SK-N-SH (cell line): ENCODE measurements at regions not wholly inside any gene's neighbourhood (a gene's known extent, or its start where the extent isn't known, plus 50 kb on each side); places are given as distances from the start of the nearest gene placed in this dataset.

ENCODE experiments used
- EP300 ChIP-seq, 2 experiments: IDR thresholded peaks; 2 replicates each; pipeline versions ENCODE4 v1.4.0 to v1.6.1; 2012; ENCODE audit warnings: borderline replicate concordance in 1 of 2, low read depth in 1 of 2, low read length in 1 of 2
- FOXJ3 ChIP-seq: sonication (generic); formaldehyde crosslinking; IDR thresholded peaks from 2 replicates; pipeline ENCODE4 v1.5.1; 2020; ENCODE audit warnings: mild to moderate bottlenecking, missing genetic modification reagents
- FOXM1 ChIP-seq: IDR thresholded peaks from 2 replicates; pipeline ENCODE4 v1.4.0; 2012; ENCODE audit warnings: low read depth, mild to moderate bottlenecking
- GABPA ChIP-seq: IDR thresholded peaks from 2 replicates; pipeline ENCODE4 v1.4.0; 2012; ENCODE audit warnings: low read depth, mild to moderate bottlenecking
- GATA2 ChIP-seq: sonication (generic); formaldehyde crosslinking; IDR thresholded peaks from 2 replicates; pipeline ENCODE4 v1.5.0; 2020; ENCODE audit warnings: mild to moderate bottlenecking, missing genetic modification reagents
- MAX ChIP-seq: IDR thresholded peaks from 2 replicates; pipeline ENCODE4 v1.4.0; 2012; ENCODE audit warnings: low read depth
- PBX3 ChIP-seq: IDR thresholded peaks from 2 replicates; pipeline ENCODE4; 2012
- POLR2AphosphoS5 ChIP-seq: IDR thresholded peaks from 2 replicates; pipeline ENCODE4 v1.6.1; 2012; ENCODE audit warnings: low read depth, low read length
- RAD21 ChIP-seq: IDR thresholded peaks from 2 replicates; pipeline ENCODE4 v1.6.1; 2012; ENCODE audit warnings: mild to moderate bottlenecking, low read length
- SIN3A ChIP-seq: IDR thresholded peaks from 2 replicates; pipeline ENCODE4 v1.6.1; 2012; ENCODE audit warnings: low read depth, mild to moderate bottlenecking, low read length, moderate library complexity, borderline replicate concordance
- TF ChIP-seq, protein P1 (sequence below): fragments of 200-600 bp; sonication (generic); IDR thresholded peaks from 2 replicates; pipeline ENCODE4 v1.6.1; 2017; ENCODE audit warnings: antibody characterized with exemption, mild to moderate bottlenecking, moderate library complexity

DNA sequence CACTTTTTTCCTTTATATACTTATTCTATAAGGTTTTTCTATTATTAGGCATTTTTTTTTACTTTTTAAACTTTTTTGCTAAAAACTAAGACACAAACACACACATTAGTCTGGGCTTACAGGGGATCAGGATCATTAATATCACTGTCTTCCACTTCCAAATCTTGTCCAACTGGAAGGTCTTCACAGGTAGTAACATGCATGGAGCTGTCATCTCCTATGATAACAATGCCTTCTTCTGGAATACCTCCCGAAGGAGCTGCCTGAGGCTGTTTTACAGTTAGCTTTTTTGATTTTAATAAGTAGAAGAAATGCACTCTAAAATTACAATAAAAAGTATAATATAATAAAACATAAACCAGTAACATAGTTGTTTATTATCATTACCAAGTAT is 345.5 kb upstream of the PTGER4 start:
- TF ChIP-seq, protein P1, sequence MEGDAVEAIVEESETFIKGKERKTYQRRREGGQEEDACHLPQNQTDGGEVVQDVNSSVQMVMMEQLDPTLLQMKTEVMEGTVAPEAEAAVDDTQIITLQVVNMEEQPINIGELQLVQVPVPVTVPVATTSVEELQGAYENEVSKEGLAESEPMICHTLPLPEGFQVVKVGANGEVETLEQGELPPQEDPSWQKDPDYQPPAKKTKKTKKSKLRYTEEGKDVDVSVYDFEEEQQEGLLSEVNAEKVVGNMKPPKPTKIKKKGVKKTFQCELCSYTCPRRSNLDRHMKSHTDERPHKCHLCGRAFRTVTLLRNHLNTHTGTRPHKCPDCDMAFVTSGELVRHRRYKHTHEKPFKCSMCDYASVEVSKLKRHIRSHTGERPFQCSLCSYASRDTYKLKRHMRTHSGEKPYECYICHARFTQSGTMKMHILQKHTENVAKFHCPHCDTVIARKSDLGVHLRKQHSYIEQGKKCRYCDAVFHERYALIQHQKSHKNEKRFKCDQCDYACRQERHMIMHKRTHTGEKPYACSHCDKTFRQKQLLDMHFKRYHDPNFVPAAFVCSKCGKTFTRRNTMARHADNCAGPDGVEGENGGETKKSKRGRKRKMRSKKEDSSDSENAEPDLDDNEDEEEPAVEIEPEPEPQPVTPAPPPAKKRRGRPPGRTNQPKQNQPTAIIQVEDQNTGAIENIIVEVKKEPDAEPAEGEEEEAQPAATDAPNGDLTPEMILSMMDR, result no peak
- TF ChIP-seq PBX3 (no peak), EP300 (IDR thresholded peaks at IDR 0.05; ENCODE audit: borderline replicate concordance in 1 of 2, low read depth in 1 of 2, low read length in 1 of 2) (no peak), FOXM1 (no peak), RAD21 (no peak), GABPA (no peak), POLR2AphosphoS5 (no peak), MAX (no peak), SIN3A (no peak), FOXJ3 (CRISPR knock-in tag) (no peak), GATA2 (no peak)
